ENCODE measurements at regions not wholly inside any gene's neighbourhood (a gene's known extent, or its start where the extent isn't known, plus 50 kb on each side); places are given as distances from the start of the nearest gene placed in this dataset.
"Not testable (repeated sequence)": the region's sequence is repeated elsewhere in the genome, so short reads cannot be mapped to it uniquely, and the experiment has no call there.

GRCh38 chr6:9025796-9026394, 590.5 kb upstream of the SLC35B3 start:
- Histone ChIP-seq H3K27ac (no peak overlapping the region), H3K9me3 (ENCODE audit: low read depth) (no peaks in the 10 kb centered on the region), H3K36me3 (no peaks in the 10 kb centered on the region), H3K27me3 (no peaks in the 10 kb centered on the region), H3K4me3 (no peak overlapping the region), H3K4me1 (ENCODE audit: low read depth) (no peaks in the 10 kb centered on the region)
- TF ChIP-seq CTCF (IDR thresholded peaks at IDR 0.05; ENCODE audit: low read depth, low read length), result no peak
- no peak for DNase-seq (ENCODE audit: low read depth in 1 of 2, low spot score in 1 of 2)

- H3K36me3 ChIP-seq, result no peaks in the 10 kb centered on the region
Observed at GRCh38 chr6:9025228-9025627, 589.9 kb upstream of the SLC35B3 start.

GRCh38 chr6:9024246-9024645, 588.9 kb upstream of the SLC35B3 start:
- not testable (repeated sequence) for H3K27me3 ChIP-seq; DNase-seq (ENCODE audit: low read depth in 1 of 2, low spot score in 1 of 2); H3K4me1 ChIP-seq (ENCODE audit: low read depth); H3K9me3 ChIP-seq (ENCODE audit: low read depth); H3K27ac ChIP-seq; H3K36me3 ChIP-seq; H3K4me3 ChIP-seq

More at GRCh38 chr6:9025228-9025627, 589.9 kb upstream of the SLC35B3 start:
- H3K4me1 ChIP-seq (ENCODE audit: low read depth), result no peaks in the 10 kb centered on the region
- no peaks in the 10 kb centered on the region for H3K9me3 ChIP-seq (ENCODE audit: low read depth)
- no peak for DNase-seq (ENCODE audit: low read depth in 1 of 2, low spot score in 1 of 2)
- no peaks in the 10 kb centered on the region for H3K27me3 ChIP-seq
- no peak overlapping the region for H3K27ac ChIP-seq
- TF ChIP-seq CTCF (IDR thresholded peaks at IDR 0.05; ENCODE audit: low read depth, low read length), result no peak
- no peak overlapping the region for H3K4me3 ChIP-seq

GRCh38 chr6:9020001-9020400, 584.7 kb upstream of the SLC35B3 start:
- H3K9me3 ChIP-seq (ENCODE audit: low read depth), result no peaks in the 10 kb centered on the region
- TF ChIP-seq CTCF (IDR thresholded peaks at IDR 0.05; ENCODE audit: low read depth, low read length), result no peak
- no peak for DNase-seq (ENCODE audit: low read depth in 1 of 2, low spot score in 1 of 2)
- H3K4me3 ChIP-seq, result no peak overlapping the region
- no peaks in the 10 kb centered on the region for H3K36me3 ChIP-seq
- H3K27ac ChIP-seq, result no peak overlapping the region
- H3K27me3 ChIP-seq, result no peaks in the 10 kb centered on the region
- H3K4me1 ChIP-seq (ENCODE audit: low read depth), result no peaks in the 10 kb centered on the region

GRCh38 chr6:9009931-9010330, 574.6 kb upstream of the SLC35B3 start:
- no peaks in the 10 kb centered on the region for H3K27me3 ChIP-seq
- H3K4me1 ChIP-seq (ENCODE audit: low read depth), result no peaks in the 10 kb centered on the region
- DNase-seq (ENCODE audit: low read depth in 1 of 2, low spot score in 1 of 2), result no peak
- TF ChIP-seq CTCF (IDR thresholded peaks at IDR 0.05; ENCODE audit: low read depth, low read length), result no peak
- H3K27ac ChIP-seq, result no peak overlapping the region
- H3K4me3 ChIP-seq, result no peak overlapping the region
- no peaks in the 10 kb centered on the region for H3K9me3 ChIP-seq (ENCODE audit: low read depth)
- no peaks in the 10 kb centered on the region for H3K36me3 ChIP-seq

- TF ChIP-seq CTCF (IDR thresholded peaks at IDR 0.05; ENCODE audit: low read depth, low read length), result no peak
- no peak for DNase-seq (ENCODE audit: low read depth in 1 of 2, low spot score in 1 of 2)
- Histone ChIP-seq H3K4me1 (ENCODE audit: low read depth) (no peaks in the 10 kb centered on the region), H3K27me3 (no peaks in the 10 kb centered on the region), H3K27ac (no peak overlapping the region), H3K4me3 (no peak overlapping the region), H3K9me3 (ENCODE audit: low read depth) (no peaks in the 10 kb centered on the region), H3K36me3 (no peaks in the 10 kb centered on the region)
Observed at GRCh38 chr6:9007027-9007426, 571.7 kb upstream of the SLC35B3 start.
